HG02623 (cell line): ENCODE measurements at regions not wholly inside any gene's neighbourhood (a gene's known extent, or its start where the extent isn't known, plus 50 kb on each side); places are given as distances from the start of the nearest gene placed in this dataset.
"Not testable (repeated sequence)": the region's sequence is repeated elsewhere in the genome, so short reads cannot be mapped to it uniquely, and the experiment has no call there.

Experiments used
- ATAC-seq: cut with Tn5 transposase; IDR thresholded peaks from one replicate; pipeline ENCODE4 v1.9.1; 2021; ENCODE audit warnings: moderate library complexity; ENCODE audit not compliant: unreplicated experiment

DNA sequence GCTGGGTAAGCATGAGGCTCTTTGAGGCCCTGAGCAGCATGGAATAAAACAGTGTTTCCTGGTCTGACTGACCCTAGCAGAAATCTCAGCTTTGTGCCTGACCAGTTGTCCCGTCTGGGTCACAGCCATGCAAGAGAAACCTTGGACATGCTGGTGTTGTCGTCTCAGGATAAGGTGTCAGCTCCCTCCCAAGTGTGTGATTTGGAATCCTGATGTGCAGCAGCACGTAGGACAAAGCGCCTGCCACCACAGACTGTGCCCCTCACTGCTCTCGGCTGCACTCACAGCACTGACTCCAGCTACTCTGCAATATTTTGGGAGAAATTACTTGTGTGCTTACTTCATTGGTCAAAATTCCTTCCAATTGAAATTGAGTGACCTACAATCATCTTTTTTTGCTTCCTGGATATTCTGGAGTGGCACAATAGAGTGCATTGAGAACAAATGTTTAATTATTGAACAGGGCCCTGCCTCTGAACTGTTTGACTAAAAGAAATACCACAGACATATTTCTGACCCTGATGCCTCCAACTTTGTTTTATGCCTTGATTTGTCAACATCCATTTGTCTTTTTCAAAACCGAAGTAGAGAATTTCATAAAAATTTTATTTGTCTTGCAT lies 352.4 kb downstream of the SOCS6 start:
- ATAC-seq = no peak

- no peak for ATAC-seq
These were observed 351.6 kb downstream of the SOCS6 start for GRCh38 chr18:70640336-70640887.

GRCh38 chr18:70636991-70637390 lies 348.1 kb downstream of the SOCS6 start:
- ATAC-seq = no peak

DNA sequence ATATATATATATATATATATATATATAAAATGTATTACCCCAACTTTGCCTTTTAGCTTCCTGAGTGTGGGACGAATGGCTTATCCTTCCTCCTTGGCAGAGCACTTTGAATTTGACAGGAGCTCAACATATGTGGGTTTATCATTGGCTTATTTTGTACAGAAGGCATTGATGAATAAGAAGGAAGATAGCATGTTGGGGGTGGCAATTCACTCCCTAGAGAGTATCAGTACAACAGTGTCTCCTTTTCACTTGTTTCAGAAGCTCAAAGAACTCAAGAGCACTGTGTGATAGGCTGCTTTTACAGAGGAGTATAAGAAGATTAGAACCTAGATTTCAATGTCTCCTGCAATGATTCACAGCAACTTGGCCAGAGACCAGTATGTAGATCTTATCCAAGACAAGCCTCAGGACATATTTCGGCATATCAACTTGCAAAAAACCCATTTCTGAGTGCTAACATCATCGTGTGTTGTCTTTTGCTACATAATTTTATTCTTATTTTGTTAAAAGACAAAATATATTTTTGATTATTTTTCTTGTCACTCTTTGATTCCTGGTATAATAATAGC lies 345.8 kb downstream of the SOCS6 start:
- no peak for ATAC-seq

DNA sequence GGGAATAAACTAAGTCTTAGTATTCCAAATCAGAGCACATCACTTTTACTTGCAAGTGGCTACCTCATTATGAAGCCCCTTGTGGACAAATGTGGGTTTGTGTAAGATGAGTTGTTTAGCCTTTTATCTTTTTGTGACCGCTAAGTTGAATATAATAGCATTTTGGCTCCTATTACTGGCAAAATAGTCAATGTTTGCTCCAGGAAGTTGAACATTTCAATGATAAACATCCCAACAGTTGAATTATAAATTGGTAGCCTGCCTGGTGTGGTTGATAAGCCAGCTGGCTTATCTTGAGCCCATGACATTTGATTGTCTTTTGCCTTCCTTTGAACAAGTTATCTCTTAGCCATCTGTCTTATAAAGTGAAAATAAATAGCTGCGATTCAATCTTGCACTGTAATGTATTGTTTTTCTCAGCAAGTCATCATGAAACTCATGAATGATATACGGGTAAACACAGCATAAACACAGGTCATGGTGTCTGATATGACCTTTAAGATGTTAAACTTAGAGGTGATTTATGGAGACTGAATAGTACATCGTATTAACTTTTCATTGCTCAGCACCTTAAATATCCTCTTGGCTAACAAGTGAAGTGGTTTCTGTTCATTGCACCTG lies 338.4 kb downstream of the SOCS6 start:
- no peak for ATAC-seq

- no peak for ATAC-seq
These were observed 334.0 kb downstream of the SOCS6 start for GRCh38 chr18:70622622-70623419.

DNA sequence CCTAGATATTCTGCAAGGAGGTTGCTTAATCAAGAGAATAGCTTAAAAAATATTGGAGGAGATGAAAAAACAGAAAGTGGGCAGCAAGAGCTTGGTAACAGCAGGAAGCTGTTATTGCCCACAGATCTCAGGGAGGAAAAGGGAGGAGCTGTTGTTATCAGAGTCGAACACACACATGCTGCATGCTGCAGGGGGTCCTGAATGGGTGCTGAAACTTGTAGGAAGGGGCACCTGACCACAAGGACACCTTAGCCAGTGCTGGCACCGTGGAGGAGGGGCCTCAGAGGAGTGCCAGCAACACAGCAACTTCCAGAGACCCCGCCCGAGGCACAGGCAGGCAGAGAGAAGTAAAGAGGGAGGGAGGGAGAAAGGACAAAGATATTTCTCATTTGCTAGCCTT lies 332.9 kb downstream of the SOCS6 start:
- no peak for ATAC-seq

GRCh38 chr18:70620837-70621612 lies 332.2 kb downstream of the SOCS6 start:
- no peak for ATAC-seq

DNA sequence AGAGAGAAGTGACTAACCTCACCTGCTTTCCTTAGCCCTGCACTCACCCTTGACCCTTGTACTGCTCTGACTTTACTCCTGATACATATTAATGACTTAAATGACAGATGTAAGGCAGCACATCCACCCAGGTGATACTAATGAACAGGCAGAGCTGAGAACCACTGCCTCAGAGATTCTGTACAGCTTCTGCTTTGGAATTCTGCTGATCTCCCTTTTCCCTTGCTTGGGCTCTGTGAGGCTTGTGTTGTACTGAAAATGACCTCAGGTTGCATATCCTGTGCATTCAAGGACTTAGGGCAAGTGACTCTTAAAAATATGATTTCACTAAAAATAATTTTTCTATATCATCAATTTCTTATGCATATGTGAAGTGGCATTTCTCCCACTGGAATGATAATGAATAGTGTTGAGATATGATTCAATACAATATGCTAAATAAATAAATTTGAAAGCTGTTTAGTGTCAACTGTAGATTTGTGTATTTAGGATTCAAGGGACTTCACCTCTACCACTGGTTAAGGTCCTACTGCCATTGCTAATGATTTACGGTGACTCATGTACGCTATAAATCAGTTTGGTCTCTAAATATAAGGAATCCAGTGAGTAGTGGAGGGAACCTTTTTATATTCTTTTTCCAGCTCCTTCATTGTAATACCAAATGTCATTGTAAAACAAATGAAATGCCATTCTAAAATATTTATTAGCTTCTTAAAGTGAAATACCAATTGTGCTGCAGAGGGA lies 328.3 kb downstream of the SOCS6 start:
- ATAC-seq = no peak

- no peak for ATAC-seq
These were observed 311.5 kb downstream of the SOCS6 start for GRCh38 chr18:70600225-70600925.

DNA sequence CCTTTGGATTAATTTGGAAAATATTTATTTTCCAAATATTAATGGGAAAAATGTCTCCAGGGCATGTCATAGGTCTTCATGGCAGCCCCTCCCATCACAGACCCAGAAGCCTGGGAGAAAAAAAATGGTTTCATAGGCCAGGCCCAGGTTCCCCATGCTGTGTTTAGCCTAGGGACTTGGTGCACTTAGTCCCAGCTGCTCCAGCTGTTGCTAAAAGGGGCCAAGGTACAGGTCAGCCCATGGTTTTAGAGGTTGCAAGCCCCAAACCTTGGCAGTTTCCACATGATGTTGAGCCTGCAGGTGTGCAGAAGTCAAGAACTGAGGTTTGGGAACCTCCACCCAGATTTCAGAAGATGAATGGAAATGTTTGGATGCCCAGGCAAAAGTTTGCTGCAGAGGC lies 309.6 kb downstream of the SOCS6 start:
- no peak for ATAC-seq

- ATAC-seq = no peak
These were observed 294.1 kb downstream of the SOCS6 start for GRCh38 chr18:70582981-70583380.

- ATAC-seq = no peak
These were observed 289.6 kb downstream of the SOCS6 start for GRCh38 chr18:70578480-70578879.

DNA sequence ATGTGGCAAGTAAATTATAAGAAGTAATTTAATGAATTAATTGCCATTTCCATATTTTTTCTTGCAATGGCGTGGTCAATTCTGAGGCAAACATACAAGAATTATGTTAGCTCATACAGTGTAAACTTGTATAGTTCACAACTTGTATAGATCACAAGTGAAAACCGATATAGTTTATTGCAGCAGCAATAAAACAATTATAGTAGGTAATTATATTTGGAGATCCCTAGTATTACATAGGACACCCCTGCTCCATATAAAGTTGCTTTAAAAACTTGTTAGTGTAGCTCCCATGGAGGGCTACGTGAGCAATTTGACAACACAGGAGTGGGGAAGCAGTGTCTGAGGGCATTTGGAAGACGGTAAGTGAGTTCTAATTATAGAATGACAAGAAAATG lies 288.2 kb downstream of the SOCS6 start:
- ATAC-seq = no peak

DNA sequence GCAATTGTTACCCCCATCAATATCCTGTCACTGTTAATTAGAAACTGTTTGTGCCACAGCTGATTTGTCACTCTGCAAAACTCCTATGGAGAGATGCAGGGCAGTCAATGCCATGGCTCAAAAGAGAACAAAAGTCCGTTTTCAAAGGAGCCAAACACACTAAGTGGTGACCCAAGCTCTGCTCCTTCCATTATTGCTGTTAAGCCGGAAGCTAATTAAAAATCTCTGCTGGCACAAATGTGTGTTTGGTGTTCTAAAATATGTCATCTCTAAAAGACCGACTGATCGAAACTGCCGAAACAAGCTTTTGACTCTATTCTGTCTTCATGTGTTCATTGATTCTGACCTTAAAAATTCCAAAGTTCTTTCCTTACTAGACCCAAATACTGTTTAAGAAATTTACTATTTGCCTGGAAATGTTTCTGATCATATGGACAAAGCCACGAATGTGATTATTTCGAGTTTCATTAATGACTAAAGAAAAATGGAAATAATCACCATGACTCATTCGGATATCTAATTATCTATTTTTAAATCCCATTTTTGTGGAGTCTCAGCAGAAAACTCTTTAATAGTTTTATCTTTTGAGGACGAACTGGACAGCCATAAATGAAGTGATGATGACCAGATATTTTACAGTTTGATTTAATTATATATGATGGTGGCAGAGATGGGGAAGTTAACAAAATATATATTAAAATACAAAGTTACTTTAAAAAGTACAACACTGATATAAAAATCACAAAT lies 287.6 kb downstream of the SOCS6 start:
- ATAC-seq = no peak

DNA sequence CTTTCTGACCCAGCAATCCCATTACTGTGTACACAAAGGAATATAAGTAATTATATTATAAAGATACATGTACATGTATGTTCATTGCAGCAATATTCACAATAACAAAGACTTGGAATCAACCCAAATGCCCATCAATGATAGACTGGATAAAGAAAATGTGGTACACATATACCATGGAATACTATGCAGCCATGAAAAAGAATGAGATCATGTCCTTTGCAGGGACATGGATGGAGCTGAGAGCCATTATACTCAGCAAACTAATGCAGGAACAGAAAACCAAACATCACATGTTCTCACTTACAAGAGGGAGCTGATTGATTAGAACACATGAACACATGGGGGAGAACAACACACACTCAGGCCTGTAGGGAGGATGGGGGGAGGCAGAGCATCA lies 286.1 kb downstream of the SOCS6 start:
- not testable (repeated sequence) for ATAC-seq

- not testable (repeated sequence) for ATAC-seq
These were observed 280.8 kb downstream of the SOCS6 start for GRCh38 chr18:70569647-70570046.

DNA sequence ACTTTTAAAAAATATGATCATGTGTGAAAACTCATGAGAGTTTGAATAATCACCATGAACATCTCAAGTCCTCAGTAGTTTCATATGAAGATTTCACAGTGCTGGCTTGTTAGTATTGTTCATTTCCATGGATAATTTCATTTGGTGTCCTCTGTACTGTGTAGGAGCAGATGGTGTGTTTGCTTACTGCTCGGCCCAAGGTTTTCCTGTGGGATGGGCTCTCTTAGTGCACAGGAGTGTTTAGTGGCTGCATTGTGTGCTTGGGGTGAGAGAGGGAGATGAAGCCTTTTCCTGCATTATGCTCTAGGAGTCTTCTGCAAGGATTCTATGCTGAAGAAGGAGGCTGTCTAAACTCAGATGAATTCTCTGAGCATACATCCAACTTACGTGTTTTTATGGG lies 270.6 kb downstream of the SOCS6 start:
- ATAC-seq = no peak

- ATAC-seq = no peak
These were observed 269.5 kb downstream of the SOCS6 start for GRCh38 chr18:70558371-70558770.
